HepG2 (cell line): ENCODE measurements at regions not wholly inside any gene's neighbourhood (a gene's known extent, or its start where the extent isn't known, plus 50 kb on each side); places are given as distances from the start of the nearest gene placed in this dataset.

Experiments
- CC2D1A ChIP-seq: sonication (generic); formaldehyde crosslinking; IDR thresholded peaks from 2 replicates; pipeline ENCODE4 v1.8.1; 2023; ENCODE audit warnings: mild to moderate bottlenecking, missing genetic modification reagents
- CREB3 ChIP-seq: sonication (generic); formaldehyde crosslinking; IDR thresholded peaks from 2 replicates; pipeline ENCODE4 v1.5.0; 2020; ENCODE audit warnings: missing genetic modification reagents
- MED8 ChIP-seq: sonication (generic); formaldehyde crosslinking; IDR thresholded peaks from 2 replicates; pipeline ENCODE4 v1.8.1; 2023; ENCODE audit warnings: mild to moderate bottlenecking, missing genetic modification reagents; ENCODE audit not compliant: insufficient replicate concordance
- MYC ChIP-seq: sonication (generic); formaldehyde crosslinking; IDR thresholded peaks from 2 replicates; pipeline ENCODE4 v1.9.0; 2021; ENCODE audit warnings: missing genetic modification reagents, borderline replicate concordance
- SALL1 ChIP-seq: sonication (generic); formaldehyde crosslinking; IDR thresholded peaks from 2 replicates; pipeline ENCODE4 v1.8.0; 2022; ENCODE audit warnings: mild to moderate bottlenecking, missing genetic modification reagents
- ZHX1 ChIP-seq: sonication (generic); formaldehyde crosslinking; IDR thresholded peaks from 2 replicates; pipeline ENCODE4 v1.8.1; 2022; ENCODE audit warnings: low read depth, mild to moderate bottlenecking, missing genetic modification reagents
- ZNF691 ChIP-seq: sonication (generic); formaldehyde crosslinking; IDR thresholded peaks from 2 replicates; pipeline ENCODE4 v1.4.0; 2020; ENCODE audit warnings: missing genetic modification reagents, low read depth, mild to moderate bottlenecking, borderline replicate concordance
- ZNF800 ChIP-seq: sonication (generic); formaldehyde crosslinking; IDR thresholded peaks from 2 replicates; pipeline ENCODE4 v1.4.0; 2020; ENCODE audit warnings: missing genetic modification reagents

- TF ChIP-seq CC2D1A (CRISPR knock-in tag) (no peak), MED8 (CRISPR knock-in tag) (no peak), CREB3 (CRISPR knock-in tag) (no peak), ZNF691 (CRISPR knock-in tag) (no peak), MYC (CRISPR knock-in tag) (no peak), ZHX1 (no peak), ZNF800 (CRISPR knock-in tag) (no peak), SALL1 (CRISPR knock-in tag) (no peak)
Measured at GRCh38 chr12:31887109-31887811, 72.0 kb upstream of the RESF1 start.
